NCI-H1417 (cell line): ENCODE measurements at regions not wholly inside any gene's neighbourhood (a gene's known extent, or its start where the extent isn't known, plus 50 kb on each side); places are given as distances from the start of the nearest gene placed in this dataset.
A peak's percentile ranks its signal among the peaks of the same experiment; 100 is the strongest.

Source experiments
- DNase-seq, 3 experiments: peaks; one replicate each; lab custom pipeline; 2025; lab: John Stamatoyannopoulos, UW

DNA sequence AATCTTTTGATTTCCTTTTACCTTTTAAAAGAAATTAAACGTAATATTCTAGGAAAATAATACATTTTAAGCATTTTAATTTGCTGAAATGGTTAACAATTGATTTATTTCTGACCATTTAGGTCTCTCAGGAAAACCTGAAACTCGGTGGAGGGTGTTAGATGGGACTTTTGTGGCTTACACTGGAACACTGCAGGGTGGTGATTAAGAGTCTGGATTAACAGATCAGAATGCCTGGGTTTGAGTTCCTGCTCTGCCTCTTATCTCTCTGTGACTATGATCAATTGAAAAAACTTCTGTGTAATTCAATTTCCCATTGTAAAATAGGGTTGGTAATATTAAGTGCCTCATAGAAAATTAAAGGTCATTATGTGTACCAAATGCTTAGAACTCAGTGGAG is 168.7 kb downstream of the UBE2E3 start:
- no peak for DNase-seq

DNA sequence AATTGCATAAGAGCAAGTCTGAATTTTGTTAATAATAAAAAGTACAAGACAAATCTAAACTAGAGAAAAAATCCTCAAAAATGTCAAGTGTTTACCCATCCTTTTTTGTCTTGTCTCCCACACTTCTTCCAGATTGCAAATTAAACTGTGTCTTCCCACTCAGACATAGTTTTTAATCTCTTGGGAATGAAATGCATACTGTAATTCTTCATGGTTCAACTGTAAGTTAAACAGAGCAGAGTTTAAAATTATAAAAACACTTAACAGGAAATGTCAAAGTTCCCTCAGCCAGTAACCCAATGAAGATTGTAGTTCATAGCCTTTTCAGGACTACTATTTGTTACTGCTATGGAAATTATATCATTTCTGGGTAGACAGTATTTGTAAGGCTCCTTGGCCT is 171.8 kb downstream of the UBE2E3 start:
- no peak for DNase-seq

DNA sequence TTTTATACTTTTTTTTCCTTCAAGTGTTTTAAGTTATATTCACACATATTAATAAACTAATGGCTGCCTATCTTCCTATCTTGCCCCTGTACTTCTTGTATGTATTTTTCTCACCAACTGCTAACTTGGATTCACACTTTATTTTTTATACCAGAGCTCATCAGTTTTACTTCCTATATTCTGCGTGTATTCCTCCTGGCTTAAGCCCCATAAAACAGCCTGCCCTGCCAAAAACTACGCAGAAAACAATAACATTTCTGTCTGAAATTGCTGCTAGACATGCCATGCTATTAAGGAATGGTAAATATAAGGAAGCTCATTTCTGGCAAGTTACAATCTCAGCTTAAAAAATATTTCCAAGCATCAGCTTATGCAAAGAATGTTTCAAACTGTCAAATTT is 172.3 kb downstream of the UBE2E3 start:
- DNase-seq = no peak

DNA sequence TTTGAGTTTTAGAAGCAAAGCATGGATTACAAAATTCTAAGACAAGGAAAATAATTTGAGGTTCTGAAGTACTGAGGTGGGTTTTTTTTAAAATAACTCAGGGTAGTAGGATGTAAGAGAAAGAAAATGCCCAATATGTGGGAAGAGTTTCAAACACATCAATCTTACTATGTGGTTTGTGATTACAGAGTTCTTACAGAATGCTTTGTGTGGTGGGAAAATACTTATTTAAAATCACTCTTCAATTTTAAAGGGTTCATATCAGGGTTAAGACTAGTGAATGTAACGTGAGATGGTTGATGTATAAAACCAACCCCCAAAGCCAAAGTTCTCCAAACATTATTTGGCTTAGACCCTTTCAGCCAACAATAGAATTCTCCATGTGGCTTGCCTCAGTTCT is 173.5 kb downstream of the UBE2E3 start:
- no peak for DNase-seq

DNA sequence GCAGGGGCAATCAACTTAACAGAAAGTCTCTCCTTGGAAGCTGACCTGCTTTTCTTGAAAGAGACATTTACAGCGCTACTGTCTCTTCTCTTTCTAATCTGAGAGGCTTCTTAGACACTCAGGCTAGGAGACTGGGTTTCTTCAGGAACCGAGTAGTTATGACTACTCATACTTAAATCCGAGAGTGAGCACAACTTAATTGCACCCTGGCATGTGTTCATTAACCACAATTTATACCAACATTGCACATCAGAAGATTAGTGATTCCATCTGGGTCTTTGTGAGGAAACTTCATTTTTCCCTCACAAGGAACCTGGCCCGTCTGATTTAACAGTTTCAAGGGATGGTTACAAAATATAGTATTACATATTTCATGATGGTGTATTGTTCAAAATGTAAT is 176.9 kb downstream of the UBE2E3 start:
- DNase-seq = no peak

DNA sequence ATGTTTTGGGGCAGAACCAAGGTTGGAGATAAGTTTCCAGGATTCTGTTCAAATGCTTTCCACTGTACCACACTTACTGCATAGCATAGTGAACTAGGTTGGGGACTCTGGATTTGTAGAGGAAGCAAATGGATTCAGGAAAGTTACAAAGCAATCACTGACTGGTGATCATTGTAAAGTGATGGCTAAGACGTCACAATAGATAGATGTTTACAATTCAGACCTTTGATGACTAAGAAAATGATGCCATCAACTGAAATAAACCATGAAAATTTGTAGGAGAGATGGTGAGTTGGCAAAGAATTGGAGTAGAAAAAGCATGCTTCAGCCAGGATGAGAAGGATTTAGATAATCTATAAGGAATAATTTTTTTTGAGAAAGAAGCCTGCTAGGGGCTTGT is 178.0 kb downstream of the UBE2E3 start:
- no peak for DNase-seq

DNA sequence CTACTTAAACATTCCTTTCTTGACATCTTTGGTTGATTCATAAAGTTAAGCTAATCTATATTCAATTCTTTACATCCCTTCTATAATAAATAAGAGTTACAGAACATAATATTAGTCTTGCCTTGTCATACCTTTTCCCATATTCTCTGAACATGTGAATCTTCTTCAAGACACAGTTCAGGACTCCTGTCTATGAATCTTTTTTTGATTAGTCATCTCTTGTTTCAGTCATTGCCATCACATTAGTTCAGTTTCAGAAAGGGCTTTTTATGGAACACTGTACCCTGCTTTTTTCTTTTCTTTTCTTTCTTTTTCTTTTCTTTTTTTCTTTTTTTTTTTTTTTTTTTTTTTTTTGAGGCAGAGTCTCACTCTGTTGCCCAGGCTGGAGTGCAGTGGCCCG is 181.2 kb downstream of the UBE2E3 start:
- DNase-seq = no peak

DNA sequence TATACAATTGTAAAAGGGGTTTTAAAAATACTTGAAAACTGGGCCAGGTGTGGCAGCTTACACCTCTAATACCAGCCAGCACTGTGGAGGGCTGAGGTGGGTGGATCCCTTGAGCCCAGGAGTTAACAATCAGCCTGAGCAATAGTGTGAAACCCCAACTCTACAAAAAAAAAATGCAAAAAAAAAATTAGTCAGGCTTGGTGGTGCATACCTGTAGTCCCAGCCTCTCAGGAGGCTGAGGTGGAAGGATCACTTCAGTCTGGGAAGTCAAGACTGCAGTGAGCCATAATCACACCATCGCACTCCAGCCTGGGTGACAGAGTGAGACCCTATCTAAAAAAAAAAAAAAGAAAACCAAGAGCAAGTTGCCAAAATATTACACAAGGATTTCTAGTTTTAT is 182.7 kb downstream of the UBE2E3 start:
- DNase-seq = no peak

DNA sequence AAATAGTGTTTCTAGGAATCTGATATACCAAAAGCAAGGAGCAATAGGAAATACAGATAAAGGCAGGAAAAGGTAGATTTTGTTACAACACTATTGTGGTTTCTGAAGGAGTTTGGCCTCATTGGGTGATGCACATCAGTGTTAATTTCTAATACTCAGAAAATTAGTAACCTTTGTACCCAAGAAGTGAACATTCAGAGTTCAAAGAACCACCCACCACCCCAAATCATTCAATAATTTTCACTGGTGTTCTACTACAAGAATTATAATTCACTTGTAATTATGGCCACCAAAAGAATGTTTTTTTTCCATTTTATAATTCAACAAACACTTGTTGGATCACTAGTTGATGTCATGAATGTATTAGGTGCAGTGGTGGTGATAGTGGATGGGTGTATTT is 183.3 kb downstream of the UBE2E3 start:
- DNase-seq = no peak

DNA sequence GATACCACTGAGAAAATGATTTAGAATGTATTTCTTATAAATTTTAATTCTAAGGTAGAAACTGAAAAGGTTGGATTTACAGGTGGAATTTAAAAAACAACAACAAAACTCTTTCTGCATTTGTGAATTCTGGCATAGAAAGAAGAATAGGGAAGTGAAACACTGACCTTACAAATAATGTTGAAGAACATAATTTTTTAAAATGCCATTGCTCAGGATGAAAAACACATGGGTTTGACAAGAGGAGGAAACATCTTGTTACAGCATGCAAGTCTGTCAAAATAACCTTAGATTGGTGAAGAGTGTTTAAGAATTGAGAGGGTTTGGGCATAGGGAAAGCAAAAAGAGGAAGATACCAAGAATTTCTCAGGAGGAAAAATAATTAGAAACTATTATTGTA is 184.3 kb downstream of the UBE2E3 start:
- DNase-seq = no peak

DNA sequence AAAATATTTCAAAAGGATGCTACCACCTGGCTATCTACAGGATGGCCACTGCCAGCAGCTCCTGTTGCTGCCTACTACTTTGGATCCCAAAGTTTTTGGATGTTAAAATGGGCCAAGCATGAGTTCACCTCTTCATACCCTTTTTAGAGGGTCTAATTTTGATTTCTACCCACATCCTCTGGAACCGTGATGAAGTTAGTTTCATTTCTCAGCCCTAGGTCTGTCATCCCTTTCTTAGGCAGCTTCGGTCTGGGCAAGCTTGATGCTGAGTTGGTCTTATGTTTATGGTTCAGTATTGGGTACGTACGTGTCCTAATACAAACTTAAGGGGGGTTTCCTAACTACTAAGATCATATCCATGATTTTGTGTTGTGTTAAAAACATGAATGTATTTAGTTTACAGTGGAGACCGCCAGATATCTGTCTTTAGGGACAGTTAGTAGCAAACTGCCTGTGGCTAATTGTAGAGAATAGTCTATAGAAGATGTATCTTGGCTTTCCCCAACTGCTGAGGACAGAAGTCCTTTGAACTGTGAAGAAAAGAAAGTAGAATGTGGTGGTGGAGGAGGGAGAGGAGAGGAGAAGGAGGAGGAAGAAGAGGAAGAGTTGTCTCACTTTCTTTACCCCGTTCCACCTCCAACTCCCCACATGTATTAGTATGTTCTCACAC is 184.9 kb downstream of the UBE2E3 start:
- no peak for DNase-seq

DNA sequence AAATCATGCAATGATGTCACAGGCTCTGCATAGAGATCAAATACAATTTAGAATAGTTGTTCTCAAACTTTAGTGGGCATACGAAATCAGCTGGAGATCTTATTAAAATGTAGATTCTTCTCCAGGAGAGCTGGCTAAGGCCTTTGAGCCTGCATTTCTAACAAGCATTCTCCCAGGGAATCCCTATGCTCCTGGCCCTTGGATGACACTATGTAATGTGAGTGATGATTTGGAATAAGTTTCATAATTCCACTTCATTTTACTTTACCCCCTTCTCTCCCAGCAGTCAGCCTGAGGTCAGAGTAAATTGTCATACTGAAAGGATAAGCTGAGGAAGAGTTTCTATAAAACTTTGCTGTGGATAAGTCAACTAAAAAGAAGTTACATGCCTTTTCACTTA is 189.1 kb downstream of the UBE2E3 start:
- no peak for DNase-seq

DNA sequence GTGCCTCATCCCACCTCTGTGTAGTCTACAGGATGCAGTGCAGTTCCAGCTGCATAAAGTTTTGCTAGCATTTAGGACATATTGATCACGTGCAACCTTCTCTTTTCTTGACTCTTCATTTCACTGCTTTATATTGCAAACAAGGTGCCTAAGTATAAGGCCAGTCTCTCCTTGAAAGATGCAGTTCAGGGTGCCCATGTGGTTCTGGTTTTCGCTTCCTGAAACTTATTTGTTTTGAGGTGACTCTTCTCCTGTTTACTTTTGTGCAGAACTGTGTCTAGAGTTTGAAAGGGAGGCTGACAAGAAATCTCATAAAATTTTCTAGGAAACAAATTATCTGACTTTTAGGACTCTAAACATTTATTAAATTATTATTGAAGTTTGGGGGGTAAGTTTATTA is 189.9 kb downstream of the UBE2E3 start:
- DNase-seq = no peak

DNA sequence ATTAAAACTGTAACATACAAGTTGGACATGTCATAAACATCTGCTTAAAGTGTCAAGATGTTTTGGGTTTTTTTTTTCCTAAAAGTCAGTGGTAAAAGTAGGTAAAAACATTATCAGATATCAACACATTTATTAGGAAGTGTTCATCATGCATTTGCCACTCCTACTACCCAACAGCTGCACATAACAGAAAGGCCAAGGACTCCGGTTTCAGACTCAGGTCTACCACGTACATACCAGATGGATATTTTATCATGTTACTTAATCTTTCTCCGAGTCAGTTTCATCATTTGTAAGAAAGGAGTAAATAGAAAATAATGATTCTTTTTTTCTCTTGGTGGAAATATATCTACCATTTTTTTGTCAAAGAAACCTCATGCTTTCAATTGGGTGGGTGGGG is 192.3 kb downstream of the UBE2E3 start:
- no peak for DNase-seq

DNA sequence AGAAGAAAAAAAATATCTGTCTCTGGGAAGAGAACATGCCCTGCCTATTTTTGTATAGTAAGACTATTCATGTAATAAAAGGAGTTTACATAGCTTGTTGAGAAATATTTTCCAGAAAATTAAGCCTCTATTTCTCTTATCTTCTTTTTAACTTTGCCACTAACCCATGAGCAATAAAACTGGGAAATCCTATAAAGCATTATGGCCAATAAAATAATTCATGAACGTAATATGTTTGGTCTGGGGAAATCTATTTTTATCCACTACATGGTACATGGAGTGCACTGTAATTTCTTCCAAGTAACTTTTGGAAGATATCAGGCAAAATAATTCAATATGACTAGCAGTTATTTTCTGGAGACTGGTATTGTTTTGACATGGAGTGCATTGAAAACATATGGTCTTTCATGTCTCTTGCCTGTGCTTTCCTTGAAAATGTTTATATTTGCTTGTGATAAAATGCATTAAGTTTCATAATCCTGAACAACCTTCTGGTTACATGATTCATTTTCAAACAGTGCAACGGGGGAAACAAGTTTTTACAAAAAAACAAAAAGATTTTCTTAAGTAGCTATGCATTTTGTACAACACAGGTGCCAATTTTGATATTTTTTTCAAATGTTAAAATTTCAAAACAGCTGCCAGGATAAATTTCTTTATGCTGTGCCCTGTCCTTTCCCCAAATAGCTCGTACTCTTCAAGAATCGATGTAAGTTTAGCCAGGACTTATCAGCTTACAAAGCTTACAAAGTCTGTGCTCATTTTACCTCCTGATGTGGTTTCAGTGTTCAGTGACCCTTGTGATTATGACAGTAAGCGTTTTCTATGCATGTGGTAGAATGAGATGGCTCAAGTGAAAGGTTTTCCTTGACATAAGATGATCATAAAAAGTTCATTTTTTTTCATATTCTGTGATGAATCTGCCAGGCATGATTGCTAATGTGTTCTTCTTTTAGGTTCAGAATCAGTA is 194.5 kb downstream of the UBE2E3 start:
- peak in 1 of 3 experiments; percentile 27 for DNase-seq

DNA sequence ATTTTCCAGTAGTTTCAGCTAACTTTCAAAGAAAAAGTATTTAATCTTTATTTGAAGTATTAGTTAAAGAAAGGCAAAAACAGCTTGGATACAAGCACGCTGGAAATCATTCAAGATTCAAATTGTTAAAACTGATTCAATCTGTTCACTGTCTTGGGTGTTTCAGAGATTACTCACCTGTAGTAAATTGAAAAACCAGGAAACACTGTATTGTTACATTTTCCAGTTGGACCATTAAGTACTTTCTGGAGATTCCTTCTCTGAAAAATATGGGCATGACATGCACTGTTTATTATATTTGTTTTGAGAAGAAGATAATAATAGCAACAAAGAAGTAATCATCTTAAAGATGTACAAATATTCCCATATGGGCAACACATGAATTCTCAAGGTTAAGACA is 196.1 kb downstream of the UBE2E3 start:
- no peak for DNase-seq

DNA sequence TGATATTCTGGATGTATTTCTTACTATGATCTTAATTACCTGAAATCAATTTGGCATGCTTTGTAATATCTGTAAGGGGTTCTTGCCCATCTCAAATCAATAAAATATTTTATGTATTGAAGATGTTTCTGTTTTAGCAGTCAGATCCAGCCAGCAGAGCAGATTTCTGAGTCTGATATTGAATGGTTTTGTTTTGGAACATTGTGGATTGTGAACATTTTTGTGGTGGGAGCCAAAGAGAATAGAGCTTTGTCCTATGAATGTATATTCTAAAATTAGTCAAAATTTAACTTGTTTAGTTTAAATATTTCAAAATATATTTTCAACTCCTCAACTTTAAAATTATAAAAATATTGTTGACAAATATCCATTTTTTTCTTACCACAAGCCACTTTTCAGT is 197.0 kb downstream of the UBE2E3 start:
- DNase-seq = no peak

DNA sequence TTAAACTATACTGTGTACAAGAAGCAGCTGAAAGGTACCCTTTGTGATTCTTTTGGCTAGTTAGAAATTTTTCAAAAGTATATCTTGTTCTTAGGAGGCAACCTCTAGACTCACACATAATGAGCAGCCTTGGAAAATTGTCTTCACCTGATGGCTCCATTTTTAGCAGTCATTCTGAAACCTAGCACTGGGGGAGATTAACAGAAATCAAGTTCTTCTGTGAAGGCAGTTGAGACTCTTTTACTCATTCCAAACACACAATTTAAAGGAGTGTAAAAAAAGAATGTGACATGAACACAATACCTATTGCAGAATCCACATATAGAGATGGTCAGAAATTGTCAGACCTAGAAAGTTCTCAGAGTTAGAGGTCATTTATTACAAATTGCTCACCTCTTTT is 197.7 kb downstream of the UBE2E3 start:
- DNase-seq = no peak

DNA sequence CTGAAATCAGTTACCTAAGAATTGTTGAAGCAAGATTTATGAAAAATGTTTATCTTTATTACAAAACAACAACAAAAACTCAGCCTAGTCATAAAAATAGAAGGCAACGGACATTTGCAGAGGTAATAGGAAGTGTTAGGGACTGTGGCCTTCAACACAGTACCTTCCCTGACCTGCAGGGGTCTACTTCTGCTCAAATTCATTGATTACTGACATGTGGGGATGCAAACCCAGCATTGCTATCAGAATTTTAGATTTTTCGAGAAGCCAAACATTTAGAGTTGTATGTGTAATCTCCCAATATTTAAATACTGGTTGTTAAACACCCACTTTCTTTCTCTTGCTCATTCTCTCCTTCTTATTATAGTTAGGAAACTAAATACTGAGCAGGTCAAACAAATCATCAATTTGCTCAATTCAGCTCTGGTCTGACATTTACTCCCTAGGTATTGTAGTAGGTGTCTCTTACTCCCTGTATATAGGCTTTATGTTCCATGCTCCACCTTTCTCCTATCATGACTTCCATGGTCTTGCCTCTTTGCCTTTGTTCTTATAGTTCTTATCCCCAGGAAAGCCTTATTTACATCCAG is 198.5 kb downstream of the UBE2E3 start:
- DNase-seq = peak in 1 of 3 experiments; percentile 5

DNA sequence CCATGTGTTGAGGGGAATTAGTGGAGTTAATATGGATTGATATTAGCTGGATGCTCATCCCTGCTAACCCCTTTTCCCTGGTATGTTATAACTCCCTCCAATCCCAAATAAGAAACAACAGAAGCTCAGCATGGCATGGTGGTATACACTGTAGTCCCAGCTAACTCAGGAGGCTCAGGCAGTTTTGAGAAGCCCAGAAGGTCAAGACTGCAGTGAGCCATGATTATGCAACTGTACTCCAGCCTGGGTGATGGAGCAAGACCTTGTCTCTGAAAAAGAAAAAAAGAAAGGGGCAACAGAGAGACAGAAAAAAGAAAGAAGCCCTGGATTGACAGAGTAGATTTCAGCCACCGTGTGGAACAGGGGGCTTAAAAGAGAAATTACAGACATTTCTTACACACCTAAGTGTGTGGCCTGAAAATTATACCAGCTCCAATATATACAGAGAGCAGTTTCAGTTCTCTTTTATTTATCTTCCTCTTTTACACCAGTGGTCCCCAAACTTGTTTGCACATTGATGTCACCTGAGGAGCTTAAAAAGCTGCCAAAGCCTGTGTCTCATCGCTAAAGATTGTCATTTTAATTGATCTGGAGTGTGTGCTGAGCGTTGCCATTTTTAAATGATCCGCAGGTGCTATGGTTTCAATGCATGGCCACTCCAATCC is 203.6 kb downstream of the UBE2E3 start:
- DNase-seq = peak in 1 of 3 experiments; percentile 6

DNA sequence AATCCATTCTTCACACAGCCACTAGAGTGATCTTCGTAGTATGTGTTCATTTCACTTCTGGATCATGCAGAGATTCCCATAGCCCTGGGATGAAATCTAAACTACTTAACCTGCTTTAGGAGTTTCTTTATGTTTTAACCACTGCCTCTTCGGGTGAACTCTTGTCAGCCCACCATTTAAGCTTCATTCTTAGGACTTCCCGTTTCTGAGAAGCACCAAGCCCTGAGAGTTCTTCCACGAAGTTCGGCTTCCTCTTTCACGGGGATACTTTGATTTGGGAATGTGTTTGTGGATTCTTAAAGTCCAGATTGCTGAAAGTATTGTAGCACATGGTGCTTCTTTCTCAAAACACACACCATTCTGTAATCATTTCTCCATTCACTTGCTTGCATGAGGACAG is 205.0 kb downstream of the UBE2E3 start:
- no peak for DNase-seq

DNA sequence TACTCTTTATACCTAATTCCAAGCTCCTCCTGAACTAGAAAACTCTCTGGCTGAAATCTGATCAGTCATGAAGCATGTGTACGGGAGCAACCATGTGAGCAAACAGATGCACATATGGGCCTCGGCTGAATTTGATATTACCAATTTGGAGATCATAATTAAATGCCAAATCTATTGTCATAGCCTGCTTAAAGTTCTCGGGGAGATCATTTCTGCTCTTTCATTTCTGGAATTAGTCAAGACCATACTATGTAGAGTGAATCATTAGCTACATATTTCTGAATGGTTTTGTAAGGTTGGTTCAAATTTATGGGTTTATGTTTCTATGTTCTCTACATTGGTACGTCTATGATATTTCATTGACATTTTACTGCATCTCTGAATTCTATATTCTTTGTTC is 205.5 kb downstream of the UBE2E3 start:
- no peak for DNase-seq

DNA sequence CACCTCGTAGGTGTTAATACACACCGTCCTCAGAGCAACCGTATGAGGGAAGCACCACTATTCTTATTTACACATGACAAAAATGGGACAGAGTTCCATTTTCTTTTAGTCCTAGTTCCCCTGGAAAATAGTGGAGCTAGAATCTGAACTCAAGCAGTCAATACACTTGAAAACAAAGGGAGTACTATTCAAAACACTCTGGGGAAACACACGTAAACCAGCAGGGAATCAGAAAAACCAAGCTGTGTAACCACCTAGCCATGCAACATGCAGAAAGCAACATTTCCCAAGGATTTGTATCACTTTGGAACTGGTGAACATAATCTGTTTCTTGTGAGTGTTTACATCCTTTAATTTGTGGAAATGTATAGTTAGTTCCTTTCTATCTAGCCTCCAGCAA is 208.2 kb downstream of the UBE2E3 start:
- peak in 2 of 3 experiments; percentile 11 to 17 for DNase-seq
